ENCODE measurements at regions not wholly inside any gene's neighbourhood (a gene's known extent, or its start where the extent isn't known, plus 50 kb on each side); places are given as distances from the start of the nearest gene placed in this dataset.

DNA sequence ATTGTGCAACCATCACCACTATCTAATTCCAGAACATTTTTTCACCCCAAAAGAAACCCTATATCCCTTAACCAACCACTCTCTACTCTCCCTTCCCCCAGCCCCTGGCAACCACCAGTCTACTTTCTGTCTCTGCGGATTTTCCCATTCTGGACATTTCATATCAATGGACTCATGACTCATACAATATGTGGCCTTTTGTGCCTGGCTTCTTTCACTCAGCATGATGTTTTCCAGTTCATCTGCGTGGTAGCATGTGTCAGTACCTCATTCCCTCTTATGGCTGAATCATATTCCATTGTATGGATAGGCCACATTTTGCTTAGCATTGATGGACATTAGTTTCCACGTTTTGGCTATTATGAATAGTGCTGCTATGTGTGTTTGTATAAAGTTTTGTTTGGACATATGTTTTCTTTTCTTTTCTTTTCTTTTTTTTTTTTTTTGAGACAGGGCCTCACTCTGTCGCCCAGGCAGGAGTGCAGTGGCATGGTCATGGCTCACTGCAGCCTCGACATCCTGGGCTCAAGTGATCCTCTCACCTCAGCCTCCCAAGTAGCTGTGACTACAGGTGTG is 335.4 kb downstream of the BCOR start:
- TF ChIP-seq, protein P1, sequence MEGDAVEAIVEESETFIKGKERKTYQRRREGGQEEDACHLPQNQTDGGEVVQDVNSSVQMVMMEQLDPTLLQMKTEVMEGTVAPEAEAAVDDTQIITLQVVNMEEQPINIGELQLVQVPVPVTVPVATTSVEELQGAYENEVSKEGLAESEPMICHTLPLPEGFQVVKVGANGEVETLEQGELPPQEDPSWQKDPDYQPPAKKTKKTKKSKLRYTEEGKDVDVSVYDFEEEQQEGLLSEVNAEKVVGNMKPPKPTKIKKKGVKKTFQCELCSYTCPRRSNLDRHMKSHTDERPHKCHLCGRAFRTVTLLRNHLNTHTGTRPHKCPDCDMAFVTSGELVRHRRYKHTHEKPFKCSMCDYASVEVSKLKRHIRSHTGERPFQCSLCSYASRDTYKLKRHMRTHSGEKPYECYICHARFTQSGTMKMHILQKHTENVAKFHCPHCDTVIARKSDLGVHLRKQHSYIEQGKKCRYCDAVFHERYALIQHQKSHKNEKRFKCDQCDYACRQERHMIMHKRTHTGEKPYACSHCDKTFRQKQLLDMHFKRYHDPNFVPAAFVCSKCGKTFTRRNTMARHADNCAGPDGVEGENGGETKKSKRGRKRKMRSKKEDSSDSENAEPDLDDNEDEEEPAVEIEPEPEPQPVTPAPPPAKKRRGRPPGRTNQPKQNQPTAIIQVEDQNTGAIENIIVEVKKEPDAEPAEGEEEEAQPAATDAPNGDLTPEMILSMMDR (IDR thresholded peaks at IDR 0.05) = no peak
- intact Hi-C loops (cut with DNase I) = no loop called here
- H3K36me3 ChIP-seq = no peaks in the 10 kb centered on the region
- ATAC-seq (no peak), FAIRE-seq (no peak), DNase-seq (no peak)
- 67 to 77% methylated on average over 5 of the region's 5 CpGs for WGBS, 2 donors
- H3K9me3 ChIP-seq = no peaks in the 10 kb centered on the region
- H3K27ac ChIP-seq = no peak overlapping the region
- H3K4me3 ChIP-seq = no peak overlapping the region
- peaks cover 6 to 11% (median 8%) of the 10 kb centered on the region in 3 donors for H3K4me1 ChIP-seq
- no peaks in the 10 kb centered on the region for H3K27me3 ChIP-seq

DNA sequence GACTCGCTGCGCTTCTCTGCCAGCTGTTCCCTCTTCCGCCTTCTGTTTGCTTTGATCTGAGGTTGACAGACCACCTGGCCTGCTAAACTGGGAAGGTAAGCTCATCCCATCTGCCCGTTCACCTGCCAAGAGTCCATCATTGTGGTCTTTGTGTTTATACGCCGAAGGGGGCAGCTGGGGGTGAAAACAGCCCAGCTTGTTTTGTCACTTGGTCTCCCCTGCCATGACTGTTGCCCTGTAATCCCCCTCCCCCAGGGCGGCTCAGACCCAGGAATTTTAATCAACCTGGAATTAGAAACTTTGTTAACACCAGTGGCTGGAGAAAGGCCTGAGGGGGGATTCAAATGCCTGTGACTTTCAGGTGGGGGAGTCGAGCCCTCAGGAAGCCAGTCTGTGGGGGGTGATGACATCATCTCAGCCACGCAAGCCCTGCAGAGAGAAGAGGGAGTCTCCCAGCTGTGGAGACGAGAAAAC is 333.3 kb downstream of the BCOR start:
- Histone ChIP-seq H3K27me3 (no peaks in the 10 kb centered on the region), H3K4me3 (no peak overlapping the region), H3K4me1 (peaks cover under 1 to 11% (median 8%) of the 10 kb centered on the region in 3 donors), H3K36me3 (no peaks in the 10 kb centered on the region), H3K27ac (no peak overlapping the region), H3K9me3 (no peaks in the 10 kb centered on the region)
- 63 to 76% methylated on average over 10 of the region's 10 CpGs for WGBS, 2 donors
- intact Hi-C loops (cut with DNase I) = no loop called here
- no peak for DNase-seq
- ATAC-seq = peak in 1 of 4 donors; percentile 24
- TF ChIP-seq, protein P1 (IDR thresholded peaks at IDR 0.05) = no peak
- FAIRE-seq = no peak

DNA sequence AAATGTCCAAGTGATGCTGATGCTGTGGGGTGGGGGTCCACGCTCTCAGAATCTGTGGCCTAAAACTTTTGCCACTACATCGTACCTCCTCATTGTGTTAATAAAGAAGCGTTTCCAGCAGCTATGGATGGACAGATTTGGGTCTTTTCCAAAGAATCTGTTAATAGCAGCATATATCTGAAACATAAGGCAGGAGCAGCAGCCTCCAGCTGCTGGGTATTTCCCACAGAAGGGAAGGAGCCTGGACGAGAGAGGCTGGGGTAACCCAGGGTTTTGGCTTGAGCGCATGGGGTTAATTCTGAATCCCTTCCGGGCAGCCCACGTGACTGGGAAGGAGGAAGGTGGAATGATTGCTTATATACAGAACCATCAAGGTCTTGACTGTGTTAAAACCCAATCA is 332.4 kb downstream of the BCOR start:
- 64 to 69% methylated on average over 7 of the region's 7 CpGs for WGBS, 2 donors
- Histone ChIP-seq H3K9me3 (no peaks in the 10 kb centered on the region), H3K36me3 (no peaks in the 10 kb centered on the region), H3K27ac (no peak overlapping the region), H3K4me1 (peaks cover 0 to 9% (median 5%) of the 10 kb centered on the region in 3 donors), H3K27me3 (no peaks in the 10 kb centered on the region), H3K4me3 (no peak overlapping the region)
- ATAC-seq = no peak
- TF ChIP-seq, protein P1 (IDR thresholded peaks at IDR 0.05) = no peak
- no peak for FAIRE-seq
- intact Hi-C loops (cut with DNase I) = no loop called here
- DNase-seq = no peak

DNA sequence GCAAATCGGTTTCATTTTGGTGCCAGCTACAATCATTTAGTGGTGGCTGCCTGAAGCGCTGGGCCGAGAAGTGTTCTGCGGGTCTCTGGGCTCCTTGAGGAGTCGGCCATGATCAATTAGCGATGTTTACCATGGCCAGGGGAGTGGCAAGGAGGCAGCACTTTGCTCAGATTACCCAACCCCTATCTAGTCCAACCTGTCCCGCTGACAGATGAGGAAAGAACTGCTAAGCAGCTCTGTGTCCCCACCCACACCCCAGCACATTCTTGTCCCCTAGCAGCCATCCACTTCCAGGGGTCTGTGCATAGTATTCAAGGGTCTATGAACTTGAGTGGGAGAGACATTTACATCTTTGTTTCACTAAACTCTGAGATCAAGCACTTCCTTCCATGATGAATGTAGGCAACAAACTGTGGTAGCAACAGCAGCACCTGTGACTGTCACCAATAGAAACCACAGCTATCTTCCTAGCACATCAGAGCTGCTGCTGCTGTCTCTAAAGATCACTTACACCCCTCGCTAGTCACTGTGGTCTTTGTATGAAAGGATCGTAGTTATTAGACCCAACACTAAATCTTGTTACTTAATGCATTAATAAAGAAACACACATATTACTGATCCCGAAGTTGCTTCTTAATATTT is 331.6 kb downstream of the BCOR start:
- DNase-seq (no peak), ATAC-seq (no peak), FAIRE-seq (no peak)
- H3K27ac ChIP-seq = no peak overlapping the region
- no peak overlapping the region for H3K4me3 ChIP-seq
- peaks cover 0 to 3% (median 0%) of the 10 kb centered on the region in 3 donors for H3K4me1 ChIP-seq
- TF ChIP-seq, protein P1 (IDR thresholded peaks at IDR 0.05) = no peak
- WGBS, 2 donors = 66 to 76% methylated on average over 10 of the region's 10 CpGs
- H3K27me3 ChIP-seq = no peaks in the 10 kb centered on the region
- no peaks in the 10 kb centered on the region for H3K9me3 ChIP-seq
- intact Hi-C loops (cut with DNase I) = no loop called here
- H3K36me3 ChIP-seq = no peaks in the 10 kb centered on the region

DNA sequence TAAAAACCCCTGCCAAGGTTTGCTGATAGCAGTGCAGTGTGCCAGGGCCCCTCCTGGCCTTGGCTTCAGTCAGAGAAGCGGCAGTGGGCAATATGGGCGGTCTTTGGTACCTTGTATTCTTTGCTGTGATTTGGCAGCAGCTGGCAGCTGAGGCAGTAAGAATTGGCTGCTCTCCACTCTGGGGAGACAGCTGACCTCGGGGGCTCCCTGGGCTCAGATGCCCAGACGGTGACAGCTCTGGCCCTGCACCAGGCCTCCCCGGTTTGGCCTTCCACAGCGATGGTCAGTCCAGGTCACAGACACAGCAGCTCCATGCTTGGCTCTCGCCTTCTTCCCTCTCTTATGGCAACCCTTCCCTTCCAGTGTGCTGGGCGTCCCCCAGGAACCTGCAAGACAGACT is 330.9 kb downstream of the BCOR start:
- peak; percentile 32 to 70 (median 51) for ATAC-seq
- Histone ChIP-seq H3K27me3 (no peaks in the 10 kb centered on the region), H3K9me3 (no peaks in the 10 kb centered on the region), H3K4me1 (peaks cover 5 to 10% (median 6%) of the 10 kb centered on the region in 3 donors), H3K27ac (no peak overlapping the region), H3K4me3 (no peak overlapping the region), H3K36me3 (no peaks in the 10 kb centered on the region)
- no peak for FAIRE-seq
- TF ChIP-seq, protein P1 (IDR thresholded peaks at IDR 0.05) = no peak
- intact Hi-C loops (cut with DNase I) = no loop called here
- DNase-seq = peak in 1 of 6 donors; percentile 39
- 30 to 31% methylated on average over 8 of the region's 8 CpGs for WGBS, 2 donors
